Stimulated activated CD4-positive, alpha-beta T cell treated with anti-CD3 and anti-CD28 coated beads, Interleukin-12 subunit alpha, Interleukin-12 subunit beta, amount 100 ng/mL, for 24 hours (primary cell): ENCODE measurements at regions not wholly inside any gene's neighbourhood (a gene's known extent, or its start where the extent isn't known, plus 50 kb on each side); places are given as distances from the start of the nearest gene placed in this dataset.

Experiments used
- DNase-seq, 2 experiments: peaks; one replicate each; pipeline ENCODE4 v3.0.0-alpha.2; 2020; ENCODE audit warnings: low read depth in 2 of 2

DNA sequence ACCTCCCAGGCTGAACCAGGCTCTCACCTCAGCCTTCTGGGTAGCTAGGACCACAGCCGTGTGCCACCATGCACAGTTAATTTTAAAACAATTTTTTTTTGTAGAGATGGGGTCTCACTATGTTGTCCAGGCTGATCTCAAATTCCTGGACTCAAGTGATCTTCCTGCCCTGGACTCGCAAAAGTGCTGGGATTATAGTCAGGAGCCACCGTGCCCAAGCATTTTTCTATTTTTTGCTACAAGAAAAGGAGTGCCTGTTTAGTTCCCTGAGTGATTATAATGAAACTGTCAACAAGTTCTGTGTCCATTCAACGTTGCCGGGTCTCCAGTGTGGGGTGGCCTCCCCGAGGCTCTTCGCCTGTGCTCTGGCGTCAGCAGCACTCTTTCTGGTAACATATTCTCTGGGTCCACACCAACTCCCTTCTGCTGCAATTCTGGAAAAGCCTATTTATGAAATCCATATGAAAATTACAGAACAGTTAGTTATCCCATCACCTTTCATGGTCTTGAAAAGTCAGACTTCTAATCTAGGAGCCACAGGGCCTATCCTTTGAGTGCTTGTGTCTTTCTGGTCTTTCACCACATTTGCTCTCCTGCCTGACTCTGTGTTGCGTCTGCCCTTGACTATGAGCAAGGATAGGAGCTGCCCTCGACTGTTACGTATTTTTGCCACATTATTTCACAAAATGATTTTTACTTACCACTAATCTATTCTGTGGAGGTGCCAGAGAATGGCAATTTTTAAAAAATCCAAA lies 172.7 kb downstream of the SOCS6 start:
- DNase-seq: no peak

DNA sequence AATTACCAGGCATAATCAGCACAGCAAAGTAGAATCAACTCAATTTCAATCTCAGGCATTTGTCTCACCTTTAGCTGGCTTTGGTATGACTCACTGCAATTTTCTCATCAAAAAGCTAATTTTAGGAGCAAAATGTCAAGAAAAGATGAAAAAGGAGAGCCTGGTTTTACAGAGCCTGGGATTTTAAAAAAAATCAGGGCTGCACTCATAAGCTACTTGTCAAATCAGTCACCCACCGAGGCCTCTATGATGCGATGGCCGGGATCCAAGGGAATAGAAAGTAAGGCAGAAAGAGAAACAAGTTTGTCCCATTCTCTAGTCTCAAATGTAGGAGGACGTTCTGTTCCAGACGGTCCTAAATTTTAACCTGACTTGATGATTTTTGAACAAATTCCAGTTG lies 170.9 kb downstream of the SOCS6 start:
- no peak for DNase-seq

DNA sequence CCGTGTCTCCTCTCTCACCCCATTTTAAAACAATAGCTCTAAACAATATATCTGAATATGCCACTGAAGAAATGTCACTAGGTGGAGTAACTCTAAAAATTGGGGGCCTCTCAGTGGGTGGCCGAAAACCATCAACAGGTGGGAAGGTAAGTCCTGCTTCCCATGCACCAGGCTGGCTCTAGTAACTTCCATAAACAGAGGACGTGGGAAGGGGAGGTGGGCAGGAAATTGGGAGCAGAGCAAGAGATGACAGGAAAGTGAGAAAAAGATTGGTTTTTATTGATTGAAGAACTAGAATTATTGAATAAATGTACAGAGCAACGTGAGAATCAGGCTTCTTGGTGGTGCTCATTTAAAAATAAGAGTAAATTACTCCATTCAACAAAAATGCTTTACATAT lies 170.4 kb downstream of the SOCS6 start:
- DNase-seq: no peak

DNA sequence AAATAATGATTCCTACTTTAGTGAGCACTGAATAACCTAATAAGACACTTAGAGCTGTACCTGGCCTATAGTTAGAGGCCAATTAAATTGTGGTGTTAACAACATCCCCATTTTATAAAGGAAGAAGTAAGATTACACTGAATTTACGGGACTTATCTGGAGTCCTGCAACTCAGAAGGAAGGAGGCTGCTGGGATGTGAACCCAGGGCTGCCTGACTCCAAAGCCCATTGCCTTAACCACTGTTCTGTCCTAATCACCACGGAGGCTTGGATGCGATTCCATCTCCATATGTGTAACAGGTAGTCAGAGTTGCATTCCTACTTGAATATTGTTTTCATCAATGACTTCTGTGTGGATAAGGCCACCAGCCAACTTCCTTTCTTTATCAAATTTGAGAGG lies 168.9 kb downstream of the SOCS6 start:
- no peak for DNase-seq

DNA sequence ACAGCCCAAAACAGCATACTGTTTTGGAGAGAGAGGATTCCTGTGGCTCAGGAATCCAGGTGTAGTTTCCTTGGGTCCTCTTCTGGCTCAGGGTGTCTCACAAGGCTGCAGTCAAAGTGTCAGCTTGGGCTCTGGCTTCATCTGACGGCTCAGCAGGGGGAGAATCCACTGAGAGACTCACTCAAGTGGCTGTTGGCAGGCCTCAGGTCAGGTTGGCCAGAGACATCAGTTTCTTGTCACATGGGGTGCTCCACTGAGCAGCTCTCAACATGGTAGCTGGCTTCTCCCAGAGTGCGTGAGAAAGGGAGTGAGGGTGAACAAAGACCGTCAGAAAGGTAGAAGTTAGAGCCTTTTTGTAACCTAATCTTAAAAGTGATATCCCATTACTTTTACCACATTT lies 168.4 kb downstream of the SOCS6 start:
- DNase-seq: no peak

DNA sequence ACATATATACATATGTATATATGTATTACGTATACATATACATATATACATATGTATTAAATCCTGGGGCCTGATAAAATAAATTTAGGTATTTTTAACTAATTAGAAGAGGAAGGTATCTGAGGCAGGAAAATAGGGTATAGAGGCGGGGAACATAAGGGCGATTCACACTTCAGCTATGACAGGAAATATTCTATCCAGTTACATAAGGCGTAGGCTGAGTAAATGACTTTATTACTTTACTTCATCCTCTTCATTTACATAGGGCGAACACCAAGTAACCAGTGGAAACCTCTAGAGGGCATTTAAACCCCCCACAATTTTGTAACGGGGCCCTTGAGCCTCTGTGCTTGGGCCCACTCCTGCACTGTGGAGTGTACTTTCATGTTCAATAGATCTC lies 167.5 kb downstream of the SOCS6 start:
- DNase-seq: no peak

DNA sequence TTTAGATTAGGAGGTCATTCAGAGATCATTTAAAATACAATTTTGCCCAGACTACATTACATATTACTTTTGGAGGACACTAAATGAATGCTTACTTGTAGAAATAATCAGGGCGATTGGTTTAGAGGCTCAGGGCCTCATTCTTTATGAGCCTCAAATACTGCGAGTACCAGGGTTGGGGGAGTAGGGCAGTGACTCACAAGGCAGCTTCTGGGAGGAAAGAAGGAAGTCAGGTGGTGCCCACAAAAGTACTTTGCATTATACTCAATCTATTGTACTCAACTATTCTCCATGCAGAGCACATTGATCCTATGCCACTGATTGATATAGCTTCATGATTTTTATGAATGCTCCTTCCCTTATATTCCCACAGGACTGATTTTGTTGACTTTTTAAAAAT lies 166.9 kb downstream of the SOCS6 start:
- no peak for DNase-seq

DNA sequence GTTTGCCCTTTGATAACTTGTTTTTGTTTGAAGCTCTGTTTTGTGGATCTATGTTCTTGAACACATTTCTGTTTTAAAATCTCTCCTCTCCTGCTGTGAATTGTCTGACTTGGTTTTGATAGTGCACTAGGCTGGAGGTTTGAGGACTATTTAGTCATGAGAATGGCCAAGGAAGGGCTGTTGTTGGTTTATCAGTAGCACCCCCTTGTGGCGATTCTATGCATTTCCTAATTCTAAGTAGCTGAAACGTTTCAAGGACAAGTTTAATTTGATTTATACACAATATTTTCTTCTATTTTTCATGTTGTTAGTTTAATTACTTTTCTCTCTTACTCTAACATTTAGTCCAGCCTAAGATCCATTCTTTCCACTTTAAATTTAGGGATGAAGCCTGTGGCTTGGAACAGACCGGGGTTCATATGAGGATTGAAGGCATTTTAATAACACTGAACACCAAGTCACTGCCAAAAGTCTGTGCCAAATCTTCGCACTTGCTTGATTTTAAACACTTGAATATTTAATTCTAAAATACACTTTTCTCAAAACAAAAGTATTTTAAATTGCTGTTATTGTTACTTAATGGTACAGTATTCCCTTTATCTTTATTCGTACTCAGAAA lies 166.0 kb downstream of the SOCS6 start:
- no peak for DNase-seq

DNA sequence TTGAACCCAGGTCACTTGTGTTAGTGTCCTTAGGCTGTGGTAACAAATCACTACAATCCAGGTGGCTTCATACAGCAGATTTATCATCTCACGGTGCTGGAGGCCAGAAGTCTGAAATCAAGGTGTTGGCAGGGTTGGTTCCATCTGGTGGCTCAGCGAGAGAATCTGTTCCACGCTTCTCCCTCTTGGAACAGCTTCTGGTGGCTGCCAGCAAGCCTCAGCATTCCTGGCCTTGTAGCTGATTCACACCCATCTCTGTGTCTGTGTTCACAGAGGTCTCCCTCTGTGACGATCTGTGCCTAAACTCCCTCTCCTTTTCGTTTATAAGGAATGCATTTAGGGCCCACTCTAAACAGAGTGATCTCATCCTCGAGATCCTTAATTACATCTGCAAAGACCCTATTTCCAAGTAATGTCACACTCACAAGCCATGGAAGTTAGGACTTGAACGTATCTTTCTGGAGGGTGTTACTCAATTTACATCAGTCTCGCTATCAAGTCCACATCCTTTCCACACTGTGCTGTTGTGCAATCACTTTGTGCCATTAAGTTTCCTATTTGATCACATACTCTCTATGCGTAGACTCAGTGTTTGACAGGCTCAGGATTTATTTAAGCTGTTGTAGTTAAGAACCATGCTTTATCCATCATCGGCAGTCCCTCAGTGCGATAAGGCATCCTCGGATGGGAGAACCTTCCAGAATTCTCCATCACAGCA lies 164.4 kb downstream of the SOCS6 start:
- DNase-seq: no peak

DNA sequence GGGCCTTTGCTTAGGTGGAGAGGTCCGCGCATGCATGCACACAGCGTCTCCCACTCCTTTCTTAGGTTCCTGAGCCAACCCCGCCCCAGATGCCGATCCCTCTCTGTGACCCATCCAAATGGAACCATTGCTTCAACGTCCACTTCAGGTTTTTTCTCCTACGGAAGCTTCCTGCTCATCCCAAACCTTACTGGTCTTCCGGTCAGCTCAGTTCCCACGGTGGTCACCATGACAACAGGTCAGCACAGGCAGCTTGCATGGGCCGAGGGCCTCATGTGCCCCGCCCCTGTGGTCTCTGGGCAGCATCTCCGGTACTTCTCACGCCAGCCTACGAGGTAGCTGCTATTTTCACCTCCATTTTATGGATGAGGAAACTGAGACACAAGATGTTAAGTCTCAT lies 163.7 kb downstream of the SOCS6 start:
- DNase-seq: no peak

DNA sequence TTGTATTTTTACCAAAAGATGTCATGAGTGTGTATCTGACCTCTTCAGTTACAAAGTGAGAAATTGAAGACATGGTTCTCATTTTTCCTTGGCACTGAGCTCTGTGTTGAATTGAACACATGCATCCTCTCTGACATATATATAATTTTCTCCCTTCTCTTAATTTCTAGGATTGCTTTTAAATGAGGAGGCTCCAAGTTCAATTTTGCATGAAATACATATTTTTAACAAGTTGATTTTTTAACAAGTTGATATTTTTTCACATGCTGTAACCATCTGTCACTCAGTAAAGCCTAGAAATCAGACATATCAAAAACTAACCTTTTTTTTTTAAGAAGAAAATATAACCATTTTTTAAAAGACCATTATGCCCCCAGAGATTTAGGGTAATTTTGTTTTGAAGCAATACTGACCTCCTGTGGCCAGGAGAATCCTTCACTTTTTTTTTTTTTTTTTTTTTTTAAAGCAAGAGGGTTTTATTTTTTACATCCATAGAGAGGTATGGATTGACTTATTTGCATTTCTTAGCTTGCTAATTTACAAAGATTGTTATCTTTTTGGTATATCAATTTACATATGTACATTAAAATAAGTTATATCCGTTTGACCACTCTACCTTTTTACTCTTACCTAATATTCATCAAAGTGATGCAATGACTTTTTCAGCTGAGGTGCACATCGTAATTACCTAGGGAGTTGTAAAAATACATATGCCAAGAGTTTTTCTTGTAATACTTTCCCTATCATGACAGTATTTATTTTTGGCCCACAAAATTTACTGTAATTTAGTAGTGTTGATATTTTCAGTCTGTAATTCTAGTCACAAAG lies 161.8 kb downstream of the SOCS6 start:
- DNase-seq: no peak

DNA sequence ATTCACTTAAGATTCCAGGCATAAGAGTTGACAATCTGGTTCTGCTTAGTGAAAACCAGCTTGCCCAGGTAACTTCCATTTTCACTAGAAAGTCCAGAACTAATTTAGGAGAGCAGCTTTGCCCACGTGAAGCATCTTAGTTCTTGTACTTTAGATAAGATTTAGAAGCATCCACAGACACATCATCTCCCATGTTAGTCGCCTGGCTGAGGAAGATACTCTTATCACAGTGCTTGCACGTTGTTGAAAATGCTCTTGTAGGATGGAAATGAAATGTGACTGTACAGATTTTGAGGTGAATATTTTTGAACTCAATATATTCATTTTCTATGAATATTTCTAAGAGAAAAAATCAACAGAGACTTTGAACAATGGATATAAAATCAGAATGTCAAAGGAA lies 159.7 kb downstream of the SOCS6 start:
- no peak for DNase-seq

DNA sequence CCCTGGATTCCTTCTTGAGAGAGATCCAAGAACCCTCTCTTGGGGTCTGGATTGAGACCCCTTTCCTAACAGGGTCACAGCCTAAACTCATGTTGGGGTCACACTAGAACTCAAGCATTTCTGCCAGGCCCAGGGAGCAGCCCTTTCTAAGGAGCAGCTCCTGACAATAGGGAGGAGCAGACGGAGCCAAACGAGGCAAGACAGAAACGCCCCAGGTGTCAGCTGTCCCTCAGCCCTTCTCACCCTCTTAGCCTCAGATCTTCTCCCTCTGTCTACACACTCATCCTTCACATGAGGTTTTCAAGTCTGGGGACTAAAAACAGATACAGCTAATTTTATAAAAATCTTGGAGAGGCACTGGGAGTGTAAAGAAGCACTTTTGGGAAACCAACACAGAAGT lies 157.2 kb downstream of the SOCS6 start:
- no peak for DNase-seq

DNA sequence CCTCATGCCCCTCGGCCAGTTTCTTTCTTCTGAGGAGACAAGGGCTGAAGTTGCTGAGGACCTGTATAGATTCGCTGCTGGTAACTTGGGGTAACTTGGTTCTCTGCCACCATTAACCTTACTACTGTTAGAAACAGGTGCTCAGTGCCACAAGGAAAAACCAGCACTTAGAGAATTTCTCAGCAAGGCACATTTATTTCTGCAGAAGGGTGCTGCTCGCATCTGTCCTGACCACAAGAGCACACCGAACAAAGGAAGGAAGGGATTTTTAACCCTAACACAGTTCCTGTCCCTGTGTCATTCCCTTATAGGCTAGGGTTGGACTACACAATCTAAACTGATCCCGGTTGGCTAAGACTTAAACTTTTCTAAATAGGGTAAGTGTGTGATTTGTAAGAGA lies 154.1 kb downstream of the SOCS6 start:
- DNase-seq: no peak

DNA sequence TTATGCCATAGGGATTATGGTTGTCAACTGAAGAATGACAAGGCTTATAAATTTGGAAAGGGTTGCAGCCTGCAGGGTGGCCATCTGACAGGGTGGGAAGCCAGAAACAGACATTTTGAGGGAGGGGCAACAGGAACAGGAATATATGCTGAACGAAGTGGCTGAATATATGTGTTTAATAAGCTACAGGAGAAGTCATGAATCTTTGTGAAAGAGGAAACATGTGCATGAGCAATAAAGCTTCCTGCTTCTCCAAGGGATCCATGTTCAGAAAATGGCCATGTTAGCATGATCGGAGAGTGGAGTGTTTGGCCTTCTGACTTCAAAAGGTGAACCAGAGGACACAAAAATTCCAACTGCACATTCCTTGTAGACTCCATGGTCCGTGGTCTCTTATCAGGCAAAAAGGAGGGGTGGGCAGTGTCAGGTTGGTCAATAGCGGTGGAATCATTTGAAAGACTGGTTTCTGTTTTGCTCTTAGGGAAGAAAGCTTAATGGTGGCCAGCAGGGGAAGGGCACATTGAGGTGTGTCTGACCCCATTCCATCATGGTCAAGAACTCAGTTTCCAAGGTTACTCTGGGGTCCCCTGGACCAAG lies 144.1 kb downstream of the SOCS6 start:
- DNase-seq: no peak

DNA sequence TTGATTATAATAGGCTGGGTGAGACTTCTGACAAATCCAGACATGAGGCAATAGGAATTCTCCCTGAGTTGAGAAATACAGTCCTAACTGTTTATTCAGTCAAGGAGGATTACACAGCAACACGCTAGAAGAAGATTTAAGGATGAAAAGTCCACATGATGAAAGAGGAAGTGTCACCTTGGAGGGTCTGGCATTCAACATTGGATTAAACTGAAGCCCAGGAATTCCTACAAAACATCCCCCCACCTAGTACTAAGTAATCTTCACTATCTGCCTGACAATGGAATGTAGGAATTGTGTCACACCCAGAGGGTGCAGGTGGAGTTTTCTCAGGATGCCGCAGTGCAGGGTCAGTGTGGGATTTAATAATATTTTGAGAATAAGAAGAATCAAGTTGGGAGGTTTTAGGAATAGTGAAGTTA lies 142.4 kb downstream of the SOCS6 start:
- DNase-seq: no peak

DNA sequence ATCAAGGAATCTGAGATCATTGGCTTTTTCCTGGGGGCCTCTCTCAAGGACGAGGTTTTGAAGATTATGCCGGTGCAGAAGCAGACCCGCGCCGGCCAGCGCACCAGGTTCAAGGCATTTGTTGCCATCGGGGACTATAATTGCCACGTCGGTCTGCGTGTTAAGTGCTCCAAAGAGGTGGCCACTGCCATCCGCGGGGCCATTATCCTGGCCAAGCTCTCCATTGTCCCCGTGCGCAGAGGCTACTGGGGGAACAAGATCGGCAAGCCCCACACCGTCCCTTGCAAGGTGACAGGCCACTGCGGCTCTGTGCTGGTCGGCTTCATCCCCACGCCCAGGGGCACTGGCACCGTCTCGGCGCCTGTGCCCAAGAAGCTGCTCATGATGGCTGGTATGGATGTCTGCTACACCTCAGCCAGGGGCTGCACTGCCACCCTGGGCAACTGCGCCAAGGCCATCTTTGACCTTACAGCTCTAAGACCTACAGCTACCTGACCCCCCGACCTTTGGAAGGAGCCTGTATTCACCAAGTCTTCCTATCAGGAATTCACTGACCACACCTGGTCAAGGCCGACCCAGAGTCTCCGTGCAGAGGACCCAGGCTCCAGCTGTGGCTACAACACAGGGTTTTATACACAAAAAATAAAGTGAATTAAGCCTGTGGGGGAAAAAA lies 141.8 kb downstream of the SOCS6 start:
- no peak for DNase-seq

DNA sequence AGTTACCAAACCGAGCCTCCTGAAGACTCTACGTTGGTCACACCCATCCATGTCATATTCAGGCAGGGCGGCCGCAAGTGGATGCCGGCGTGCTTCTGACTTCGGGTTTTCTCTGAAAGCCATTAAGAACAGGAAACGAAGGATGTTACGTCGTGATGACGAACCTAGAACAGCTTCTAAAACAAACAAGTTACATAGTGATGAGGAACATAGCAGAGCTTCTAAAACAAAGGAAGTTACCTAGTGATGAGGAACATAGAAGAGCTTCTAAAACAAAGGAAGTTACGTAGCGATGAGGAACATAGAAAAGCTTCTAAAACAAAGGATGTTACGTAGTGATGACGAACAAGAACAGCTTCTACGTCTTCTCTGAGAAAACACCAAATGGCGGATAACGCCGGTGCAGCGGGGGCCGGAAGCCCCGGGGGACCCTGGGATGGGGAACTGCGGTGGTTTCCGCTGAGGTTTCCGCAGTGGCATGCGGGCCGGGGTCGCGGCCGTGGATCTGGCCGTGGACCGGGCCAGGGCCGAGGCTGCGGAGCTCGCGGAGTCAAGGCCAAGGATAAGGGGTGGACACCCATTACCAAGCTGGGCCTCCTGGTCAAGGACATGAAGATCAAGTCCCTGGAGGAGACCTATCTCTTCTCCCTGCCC lies 141.1 kb downstream of the SOCS6 start:
- DNase-seq: no peak

DNA sequence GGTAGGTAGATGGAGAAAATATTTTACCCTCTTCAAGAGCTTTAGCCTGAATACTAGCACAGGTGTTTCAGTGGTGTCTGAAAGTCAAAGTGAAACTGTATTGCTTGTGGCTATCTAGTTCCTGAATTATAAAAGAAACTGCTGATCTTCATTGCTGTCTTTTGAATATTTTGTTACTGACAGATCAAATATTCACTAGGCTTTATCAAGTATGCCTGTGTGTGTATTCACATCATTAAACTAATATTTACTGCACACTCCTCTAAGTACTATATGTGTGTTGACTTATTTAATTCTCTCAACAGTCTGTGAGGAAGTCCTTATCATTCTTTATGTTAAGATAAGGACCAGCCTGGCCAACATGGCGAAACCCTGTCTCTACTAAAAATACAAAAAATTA lies 139.6 kb downstream of the SOCS6 start:
- no peak for DNase-seq

DNA sequence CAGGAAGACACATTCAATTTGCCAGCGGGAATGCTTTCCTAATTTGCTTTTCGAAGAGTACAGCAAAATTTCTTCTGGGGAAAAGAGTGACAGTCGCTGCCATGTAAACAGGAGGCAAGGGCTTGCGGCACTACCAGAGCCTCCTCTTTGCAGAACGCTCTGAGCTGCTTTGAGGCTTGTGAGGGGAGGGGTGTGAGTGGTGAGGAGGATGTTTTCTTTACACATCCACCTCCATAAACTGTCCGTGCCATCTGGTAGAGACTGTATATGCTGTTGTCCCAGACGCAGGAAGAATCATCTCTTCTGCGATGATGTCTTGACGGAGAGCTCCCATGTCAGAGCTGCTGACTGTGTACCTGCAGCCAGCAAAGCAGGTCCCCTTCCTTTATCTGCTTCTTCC lies 138.0 kb downstream of the SOCS6 start:
- DNase-seq: no peak

DNA sequence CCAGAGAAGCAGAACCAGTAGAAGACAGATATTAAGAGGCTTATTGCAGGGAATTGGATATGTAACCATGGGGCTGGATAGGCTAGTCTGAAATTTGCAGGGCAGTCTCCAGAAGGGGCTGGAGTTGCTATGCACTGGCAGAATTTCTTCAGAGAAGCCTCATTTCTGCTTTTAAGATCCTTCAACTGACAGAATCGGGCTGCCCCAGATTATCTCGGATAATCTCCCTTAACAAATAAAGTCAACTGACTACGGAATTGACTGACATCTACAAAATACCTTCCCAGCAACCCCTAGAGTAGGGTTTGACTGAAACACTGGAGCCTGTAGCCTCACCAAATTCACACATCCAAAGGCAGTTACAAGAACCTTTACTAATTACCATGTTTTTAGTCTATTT lies 136.4 kb downstream of the SOCS6 start:
- no peak for DNase-seq
